ENCODE measurements at regions not wholly inside any gene's neighbourhood (a gene's known extent, or its start where the extent isn't known, plus 50 kb on each side); places are given as distances from the start of the nearest gene placed in this dataset.
"Not testable (repeated sequence)": the region's sequence is repeated elsewhere in the genome, so short reads cannot be mapped to it uniquely, and the experiment has no call there.

DNA sequence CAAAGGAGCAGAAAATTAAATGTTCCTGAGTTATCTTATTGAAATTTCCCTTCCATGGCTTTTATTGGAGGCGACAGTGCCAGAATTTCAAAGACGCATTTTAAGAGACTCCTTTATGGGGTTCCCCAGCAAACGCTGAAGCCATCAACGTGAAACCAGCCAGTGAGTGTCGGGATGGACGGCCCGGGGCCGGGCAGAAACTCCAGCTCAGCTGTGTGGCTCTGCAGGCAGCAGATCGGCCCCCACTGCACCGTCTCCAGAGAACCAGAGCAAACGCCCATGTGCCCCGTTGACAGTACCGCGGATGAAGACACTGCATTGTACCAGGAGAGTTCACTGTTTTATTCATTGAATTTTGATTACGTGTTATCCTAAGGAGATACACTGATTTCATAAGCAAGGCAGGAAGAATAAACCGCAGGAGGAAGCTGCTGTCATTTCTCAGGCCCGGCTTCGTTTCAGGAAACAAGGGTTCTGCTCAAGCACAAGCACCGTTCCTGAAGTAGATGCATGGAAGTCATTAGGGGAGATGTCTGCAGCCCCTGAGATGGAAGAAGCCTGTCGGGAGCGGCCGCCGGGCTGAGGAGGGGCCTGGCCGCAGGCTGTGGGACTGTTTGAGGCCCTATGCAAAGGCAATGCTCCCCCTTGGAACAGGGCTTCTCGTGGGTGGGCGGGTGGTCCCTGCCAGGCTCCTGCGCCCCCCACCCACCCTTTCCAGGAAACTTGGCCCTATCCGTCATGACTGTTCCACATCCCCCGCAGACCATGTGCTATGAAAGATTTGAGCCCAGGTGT is 639.7 kb downstream of the TBC1D22A start:
- DNase-seq: no peak

GRCh38 chr22:47401592-47401898 is 639.1 kb downstream of the TBC1D22A start:
- DNase-seq: no peak

- no peak for DNase-seq
Measured at GRCh38 chr22:47400701-47401591, 638.5 kb downstream of the TBC1D22A start.

- DNase-seq: not testable (repeated sequence)
Measured at GRCh38 chr22:47400131-47400530, 637.7 kb downstream of the TBC1D22A start.

GRCh38 chr22:47398921-47399790 is 636.7 kb downstream of the TBC1D22A start:
- DNase-seq: no peak

- DNase-seq: no peak
Measured at GRCh38 chr22:47398491-47398890, 636.0 kb downstream of the TBC1D22A start.

- no peak for DNase-seq
Measured at GRCh38 chr22:47397673-47398072, 635.2 kb downstream of the TBC1D22A start.

- DNase-seq: no peak
Measured at GRCh38 chr22:47396515-47396914, 634.1 kb downstream of the TBC1D22A start.

GRCh38 chr22:47396105-47396504 is 633.7 kb downstream of the TBC1D22A start:
- DNase-seq: no peak

DNA sequence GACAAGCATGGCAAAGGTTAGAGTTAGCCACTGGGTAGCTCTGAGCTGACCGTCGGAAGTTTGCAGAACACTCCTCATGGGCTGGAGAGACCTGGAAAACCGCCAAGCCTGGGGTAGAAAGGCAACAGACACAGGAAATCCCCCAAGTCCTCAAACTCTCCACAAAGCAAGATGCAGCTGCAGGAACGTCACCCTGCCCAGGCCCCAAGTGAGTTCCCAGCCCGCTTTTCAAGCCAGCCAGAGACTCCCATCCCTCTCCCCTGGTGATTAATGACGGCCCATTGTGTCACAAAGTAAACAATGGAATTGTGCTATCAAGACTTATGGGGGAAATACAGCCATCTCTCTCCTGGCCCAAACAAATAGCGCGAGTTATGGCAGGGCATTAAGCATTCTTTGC is 633.0 kb downstream of the TBC1D22A start:
- no peak for DNase-seq

- DNase-seq: no peak
Measured at GRCh38 chr22:47394504-47395440, 632.3 kb downstream of the TBC1D22A start.

- DNase-seq: no peak
Measured at GRCh38 chr22:47393191-47393590, 630.7 kb downstream of the TBC1D22A start.

DNA sequence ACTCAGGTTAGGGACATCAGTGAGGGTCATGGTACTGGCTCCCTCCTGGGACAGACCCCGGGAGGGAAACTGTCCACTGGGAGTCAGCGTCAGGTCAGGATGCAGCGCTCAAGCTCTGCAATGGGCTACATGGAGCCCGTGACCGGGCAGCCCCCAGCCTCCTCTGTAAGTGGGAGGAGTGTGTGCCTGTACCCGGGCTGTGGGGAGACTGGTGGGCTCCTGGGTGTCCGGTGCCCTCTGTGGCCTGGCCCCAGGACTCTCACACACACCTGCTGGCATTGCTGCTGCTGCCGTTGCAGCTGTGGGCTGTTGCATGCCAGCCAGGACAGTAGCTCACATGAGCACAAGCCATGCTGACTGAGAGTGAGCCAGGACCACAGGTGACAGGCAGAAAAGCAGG is 630.3 kb downstream of the TBC1D22A start:
- DNase-seq: no peak

DNA sequence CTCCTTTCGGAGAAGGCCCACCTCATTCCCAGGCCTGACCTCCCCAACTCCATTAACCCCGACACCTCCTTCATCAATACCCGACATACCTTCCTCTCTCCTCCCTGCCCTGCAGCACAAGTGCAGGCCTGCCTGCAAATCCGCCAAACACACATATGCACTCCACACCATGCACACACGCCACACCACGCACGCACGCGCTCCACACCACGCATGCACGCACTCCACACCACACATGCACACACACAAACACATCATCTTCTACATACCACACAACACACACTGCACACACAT is 629.6 kb downstream of the TBC1D22A start:
- DNase-seq: no peak

DNA sequence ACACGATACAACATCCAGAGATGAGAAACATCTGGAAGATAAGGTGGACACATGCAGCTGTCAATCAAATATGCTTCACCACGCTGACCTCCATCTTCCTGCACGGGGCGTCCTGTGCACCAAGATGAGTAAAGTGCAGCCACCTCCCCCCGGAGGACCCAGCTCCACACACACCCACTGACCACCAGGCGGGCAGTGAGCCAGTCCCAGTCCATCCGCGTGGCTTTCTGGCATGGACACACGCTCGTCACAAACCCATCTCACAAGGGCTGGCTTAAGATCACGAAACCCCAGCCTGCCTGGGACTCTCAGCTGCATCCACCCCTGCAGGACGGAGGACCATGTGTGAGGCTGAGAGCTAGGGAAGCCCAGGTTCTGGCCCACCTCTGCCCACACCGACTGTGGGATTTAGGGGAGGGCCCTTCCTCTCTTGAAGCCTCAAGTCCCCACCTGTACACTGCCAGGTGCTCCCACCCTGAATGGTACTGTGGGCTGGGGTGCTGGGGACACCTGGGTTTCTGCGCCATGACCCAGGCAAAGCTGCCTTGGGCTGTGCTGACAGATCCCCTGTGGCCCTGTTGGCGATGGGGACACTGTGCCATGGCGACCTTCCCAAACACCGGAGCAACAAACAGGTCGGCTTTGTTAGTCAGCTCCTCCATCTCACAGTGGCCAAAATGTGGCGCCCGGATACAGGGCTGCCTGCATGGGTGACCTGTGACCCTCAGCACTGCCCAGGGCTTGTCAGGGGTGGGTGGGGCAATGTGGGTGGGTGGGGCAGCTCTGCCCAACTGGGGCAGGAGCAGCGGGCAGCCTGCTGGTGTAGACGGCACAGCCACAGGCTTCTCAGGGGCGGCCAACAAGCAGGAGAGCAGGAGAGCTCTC is 629.0 kb downstream of the TBC1D22A start:
- no peak for DNase-seq

DNA sequence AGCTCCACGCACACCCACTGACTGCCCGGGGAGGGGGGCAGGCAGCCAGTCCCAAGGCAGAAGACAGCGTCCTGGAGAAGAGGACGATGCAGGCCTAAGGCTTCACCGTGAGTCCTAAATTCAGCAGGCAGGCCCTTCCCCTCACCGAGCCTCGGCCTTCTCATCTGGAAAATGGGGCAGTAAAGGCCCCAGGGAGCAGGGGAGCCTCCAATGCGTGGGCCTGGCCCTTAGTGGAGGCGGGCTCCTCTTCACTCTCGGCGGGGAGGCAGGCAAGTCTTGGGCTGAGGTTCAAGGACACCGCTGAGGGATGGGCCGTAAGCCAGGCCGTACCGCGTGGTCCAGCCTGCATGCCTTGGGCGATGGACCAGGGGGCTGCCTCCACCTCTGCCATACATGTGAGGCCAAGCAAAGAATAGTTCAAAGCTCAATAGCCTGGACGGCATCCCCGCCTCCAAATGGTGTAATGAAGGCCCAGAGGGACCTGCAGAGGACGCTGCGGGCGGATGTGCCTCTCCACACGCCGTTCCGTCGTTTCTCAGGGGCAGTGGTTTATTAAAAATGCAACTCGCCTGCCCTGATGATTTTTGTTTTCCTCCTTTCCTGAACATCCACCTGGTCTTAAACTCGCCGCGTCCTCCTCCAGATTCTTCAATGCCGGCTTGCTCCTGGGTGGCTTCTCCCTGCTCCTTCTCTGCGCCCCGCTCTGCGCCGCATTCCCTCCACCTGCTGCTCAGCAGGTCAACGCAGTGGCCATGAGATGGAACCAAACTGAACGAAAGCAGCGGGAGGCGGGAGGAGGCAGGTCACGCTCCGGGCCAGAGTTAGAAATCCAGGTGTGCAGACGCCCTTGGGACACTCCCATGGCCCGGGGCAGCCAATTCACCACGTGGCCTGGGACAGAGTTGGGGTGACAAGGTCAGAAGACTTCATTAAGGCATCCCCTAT is 627.8 kb downstream of the TBC1D22A start:
- DNase-seq: no peak

DNA sequence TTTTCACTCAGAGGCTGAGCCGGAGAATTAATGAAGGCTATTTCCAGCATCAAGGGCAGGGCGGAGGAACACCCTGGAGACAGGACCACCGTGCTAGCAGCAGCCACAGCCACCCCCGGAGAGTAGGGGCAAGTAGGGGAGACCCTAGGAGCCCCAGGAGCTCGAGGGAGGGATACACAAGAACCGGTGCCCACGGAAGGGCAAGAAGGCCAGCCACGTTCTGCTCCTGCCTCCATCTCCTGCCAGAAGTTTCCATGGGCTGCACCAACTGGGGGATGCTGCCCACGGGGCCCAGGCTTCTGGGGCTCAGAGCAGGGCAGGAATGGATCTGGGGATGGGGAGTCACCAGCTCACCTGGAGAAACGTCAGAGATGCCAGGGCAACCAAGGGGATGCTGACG is 626.8 kb downstream of the TBC1D22A start:
- DNase-seq: no peak

GRCh38 chr22:47388778-47389177 is 626.3 kb downstream of the TBC1D22A start:
- DNase-seq: no peak

- DNase-seq: no peak
Measured at GRCh38 chr22:47388331-47388730, 625.9 kb downstream of the TBC1D22A start.
